H1 (cell line): ENCODE measurements at regions not wholly inside any gene's neighbourhood (a gene's known extent, or its start where the extent isn't known, plus 50 kb on each side); places are given as distances from the start of the nearest gene placed in this dataset.

Experiments used
- E2F6 ChIP-seq: IDR thresholded peaks from 2 replicates; pipeline ENCODE4 v1.6.1; 2012; ENCODE audit warnings: inconsistent platforms
- GABPA ChIP-seq: IDR thresholded peaks from 2 replicates; pipeline ENCODE4 v1.6.1; 2011; ENCODE audit warnings: mild to moderate bottlenecking, low read length, moderate library complexity, borderline replicate concordance; ENCODE audit not compliant: insufficient read depth
- NRF1 ChIP-seq: IDR thresholded peaks from 2 replicates; pipeline ENCODE4 v1.6.1; 2011; ENCODE audit warnings: mild to moderate bottlenecking, low read depth, low read length, improper control_type of control experiment
- RAD21 ChIP-seq, 2 experiments: IDR thresholded peaks in 1 of 2; conservative IDR thresholded peaks in 1 of 2; 2 replicates each; pipeline ENCODE4 v1.6.1; 2011; ENCODE audit warnings: low read depth in 2 of 2, low read length in 2 of 2, improper control_type of control experiment in 1 of 2, inconsistent platforms in 1 of 2, mild to moderate bottlenecking in 1 of 2, moderate library complexity in 1 of 2
- SP4 ChIP-seq: IDR thresholded peaks from 2 replicates; pipeline ENCODE4 v1.6.1; 2012; ENCODE audit warnings: low read length, inconsistent platforms

- TF ChIP-seq SP4 (no peak), E2F6 (peak; percentile 88), GABPA (0 out of 2 replicates have a peak, but pooled peaks have one; percentile 35), RAD21 (IDR thresholded peaks at IDR 0.05 in 1 of 2, conservative IDR thresholded peaks at IDR 0.05 in 1 of 2; ENCODE audit: low read depth in 2 of 2, low read length in 2 of 2) (peak; percentile 94 to 98), NRF1 (0 out of 2 replicates have a peak, but pooled peaks have one; percentile 22)
Measured at GRCh38 chr2:136423516-136423996, 305.6 kb upstream of the CXCR4 start (continued).
